ENCODE measurements at regions not wholly inside any gene's neighbourhood (a gene's known extent, or its start where the extent isn't known, plus 50 kb on each side); places are given as distances from the start of the nearest gene placed in this dataset.

- no peak for TF ChIP-seq POLR2AphosphoS5 (IDR thresholded peaks at IDR 0.05)
- no peak for TF ChIP-seq CTCF (IDR thresholded peaks at IDR 0.05 in 8 of 11, conservative IDR thresholded peaks at IDR 0.05 in 3 of 11)
- TF ChIP-seq POLR2A (IDR thresholded peaks at IDR 0.05), result no peak
These were observed 119.6 kb upstream of the TAF11L2 start for GRCh38 chr5:17378346-17378997.

GRCh38 chr5:17379100-17379951 is 118.7 kb upstream of the TAF11L2 start:
- TF ChIP-seq POLR2A (IDR thresholded peaks at IDR 0.05) (no peak), CTCF (IDR thresholded peaks at IDR 0.05 in 8 of 11, conservative IDR thresholded peaks at IDR 0.05 in 3 of 11) (no peak), POLR2AphosphoS5 (IDR thresholded peaks at IDR 0.05) (no peak)
- Histone ChIP-seq H3K4me3 (no peak overlapping the region), H3K4me1 (peaks cover 0 to 13% (median 0%) of the 10 kb centered on the region in 6 donors), H3K36me3 (no peaks in the 10 kb centered on the region), H3K27ac (no peak overlapping the region), H3K27me3 (replicated peaks in 1 of 7) (no peaks in the 10 kb centered on the region), H3K9me3 (no peaks in the 10 kb centered on the region)
- WGBS, 5 donors, result 69 to 79% (median 75%) methylated on average over 7 of the region's 7 CpGs
- no peak for DNase-seq
- intact Hi-C loops (cut with DNase I; ENCODE audit: low total_unique reads), result no loop called here

More at GRCh38 chr5:17378346-17378997, 119.6 kb upstream of the TAF11L2 start:
- intact Hi-C loops (cut with DNase I; ENCODE audit: low total_unique reads), result no loop called here
- no peaks in the 10 kb centered on the region for H3K36me3 ChIP-seq
- no peaks in the 10 kb centered on the region for H3K9me3 ChIP-seq
- H3K4me3 ChIP-seq, result no peak overlapping the region
- no peak for DNase-seq
- H3K27ac ChIP-seq, result no peak overlapping the region
- WGBS, 5 donors, result 83 to 94% (median 88%) methylated on average over 6 of the region's 6 CpGs
- H3K4me1 ChIP-seq, result peaks cover 0 to 13% (median 0%) of the 10 kb centered on the region in 6 donors
- no peaks in the 10 kb centered on the region for H3K27me3 ChIP-seq (replicated peaks in 1 of 7)

- TF ChIP-seq POLR2A (IDR thresholded peaks at IDR 0.05) (no peak), POLR2AphosphoS5 (IDR thresholded peaks at IDR 0.05) (peak in 1 of 3 donors; percentile 60)
- intact Hi-C loops (cut with DNase I; ENCODE audit: low total_unique reads), result no loop called here
- H3K27ac ChIP-seq, result peak overlapping the region in 3 of 8 donors; percentile 39 to 53 (median 50)
- H3K9me3 ChIP-seq, result no peaks in the 10 kb centered on the region
- H3K36me3 ChIP-seq, result no peaks in the 10 kb centered on the region
- H3K4me1 ChIP-seq, result peaks cover 0 to 13% (median 0%) of the 10 kb centered on the region in 6 donors
- 85 to 94% (median 92%) methylated on average over 2 of the region's 2 CpGs for WGBS, 5 donors
- DNase-seq, result peak; percentile 81
- H3K4me3 ChIP-seq, result no peak overlapping the region
- no peaks in the 10 kb centered on the region for H3K27me3 ChIP-seq (replicated peaks in 1 of 7)
These were observed 116.1 kb upstream of the TAF11L2 start for GRCh38 chr5:17381932-17382331.

- no peak for DNase-seq
- TF ChIP-seq POLR2AphosphoS5 (IDR thresholded peaks at IDR 0.05) (no peak), CTCF (IDR thresholded peaks at IDR 0.05 in 8 of 11, conservative IDR thresholded peaks at IDR 0.05 in 3 of 11) (no peak), POLR2A (IDR thresholded peaks at IDR 0.05) (no peak)
- intact Hi-C loops (cut with DNase I; ENCODE audit: low total_unique reads), result no loop called here
- H3K4me1 ChIP-seq, result peaks cover 0 to 13% (median 0%) of the 10 kb centered on the region in 6 donors
- H3K4me3 ChIP-seq, result no peak overlapping the region
- H3K36me3 ChIP-seq, result no peaks in the 10 kb centered on the region
- WGBS, 5 donors, result 60 to 71% (median 66%) methylated on average over 3 of the region's 3 CpGs
- H3K9me3 ChIP-seq, result peaks cover 0 to 3% (median 0%) of the 10 kb centered on the region in 8 donors
- H3K27ac ChIP-seq, result no peak overlapping the region
- H3K27me3 ChIP-seq (replicated peaks in 1 of 7), result no peaks in the 10 kb centered on the region
These were observed 114.5 kb upstream of the TAF11L2 start for GRCh38 chr5:17383526-17383925.
